Liver (tissue), 8 donors: ENCODE measurements at regions not wholly inside any gene's neighbourhood (a gene's known extent, or its start where the extent isn't known, plus 50 kb on each side); places are given as distances from the start of the nearest gene placed in this dataset.

Experiments
- DNase-seq: peaks from one replicate; pipeline ENCODE4 v3.0.0-alpha.2; 2017; ENCODE audit warnings: low spot score
- H3K27ac ChIP-seq, 2 donors: one replicate each; pipeline ENCODE4 v1.7.0; 2013; ENCODE audit warnings: inconsistent platforms in 2 of 2, low read length in 2 of 2, control low read depth in 1 of 2, low read depth in 1 of 2, mild to moderate bottlenecking in 1 of 2
- H3K27me3 ChIP-seq, 4 donors: one replicate each; pipeline versions ENCODE4 v1.6.1 to v1.7.0; 2013; ENCODE audit warnings: low read length in 3 of 4, inconsistent platforms in 1 of 4, mild to moderate bottlenecking in 1 of 4, moderate library complexity in 1 of 4; ENCODE audit not compliant: control insufficient read depth in 4 of 4, insufficient read depth in 4 of 4
- H3K36me3 ChIP-seq, 4 donors: one replicate each; pipeline versions ENCODE4 v1.6.1 to v1.7.0; 2013; ENCODE audit warnings: low read length in 3 of 4, mild to moderate bottlenecking in 3 of 4, low read depth in 1 of 4, moderate library complexity in 1 of 4; ENCODE audit not compliant: control insufficient read depth in 4 of 4, insufficient read depth in 3 of 4
- H3K4me1 ChIP-seq, 4 donors: one replicate each; pipeline versions ENCODE4 v1.6.1 to v1.7.0; 2013; ENCODE audit warnings: low read length in 3 of 4, mild to moderate bottlenecking in 3 of 4, moderate library complexity in 1 of 4; ENCODE audit not compliant: control insufficient read depth in 4 of 4, insufficient read depth in 4 of 4
- H3K4me3 ChIP-seq, 3 donors: one replicate each; pipeline versions ENCODE4 v1.6.1 to v1.7.0; 2013; ENCODE audit warnings: low read length in 3 of 3, control low read depth in 1 of 3, low read depth in 1 of 3, mild to moderate bottlenecking in 1 of 3
- H3K9ac ChIP-seq, 2 donors: one replicate each; pipeline ENCODE4 v1.7.0; 2013; ENCODE audit warnings: low read length in 2 of 2, mild to moderate bottlenecking in 2 of 2, moderate library complexity in 2 of 2, control low read depth in 1 of 2, low read depth in 1 of 2
- H3K9me3 ChIP-seq, 4 donors: one replicate each; pipeline versions ENCODE4 v1.6.1 to v1.7.0; 2013; ENCODE audit warnings: low read length in 3 of 4; ENCODE audit not compliant: control insufficient read depth in 4 of 4
- EGR1 ChIP-seq, 2 donors: IDR thresholded peaks; 2 replicates each; pipeline ENCODE4 v1.6.1; 2016 to 2018; ENCODE audit warnings: antibody characterized with exemption in 2 of 2, low read depth in 2 of 2
- FOXA1 ChIP-seq: IDR thresholded peaks from 2 replicates; pipeline ENCODE4 v1.6.1; 2016; ENCODE audit warnings: antibody characterized with exemption
- FOXA2 ChIP-seq: IDR thresholded peaks from 2 replicates; pipeline ENCODE4 v1.6.1; 2016; ENCODE audit warnings: antibody characterized with exemption
- GABPA ChIP-seq, 2 donors: IDR thresholded peaks in 1 of 2; conservative IDR thresholded peaks in 1 of 2; 2 replicates each; pipeline ENCODE4 v1.6.1; 2016; ENCODE audit warnings: antibody characterized with exemption in 2 of 2, mild to moderate bottlenecking in 1 of 2, moderate library complexity in 1 of 2
- HNF4A ChIP-seq, 2 donors: conservative IDR thresholded peaks; 2 replicates each; pipeline ENCODE4 v1.6.1; 2016; ENCODE audit warnings: antibody characterized with exemption in 2 of 2, mild to moderate bottlenecking in 2 of 2
- HNF4G ChIP-seq: IDR thresholded peaks from 2 replicates; pipeline ENCODE4 v1.6.1; 2016; ENCODE audit warnings: antibody characterized with exemption
- JUND ChIP-seq, 2 donors: IDR thresholded peaks; 2 replicates each; pipeline ENCODE4 v1.6.1; 2016; ENCODE audit warnings: antibody characterized with exemption in 2 of 2
- NR2F2 ChIP-seq: IDR thresholded peaks from 2 replicates; pipeline ENCODE4 v1.6.1; 2016; ENCODE audit warnings: antibody characterized with exemption
- RXRA ChIP-seq, 2 donors: IDR thresholded peaks; 2 replicates each; pipeline ENCODE4 v1.6.1; 2017 to 2018; ENCODE audit warnings: antibody characterized with exemption in 2 of 2, mild to moderate bottlenecking in 1 of 2
- SP1 ChIP-seq: IDR thresholded peaks from 2 replicates; pipeline ENCODE4 v1.6.1; 2018; ENCODE audit warnings: antibody characterized with exemption, mild to moderate bottlenecking
- TAF1 ChIP-seq: conservative IDR thresholded peaks from 2 replicates; pipeline ENCODE4 v1.6.1; 2016; ENCODE audit warnings: antibody characterized with exemption, mild to moderate bottlenecking
- YY1 ChIP-seq: IDR thresholded peaks from 2 replicates; pipeline ENCODE4 v1.6.1; 2016; ENCODE audit warnings: antibody characterized with exemption, mild to moderate bottlenecking
- WGBS: extraction: QIAGEN DNeasy Blood & Tissue Kit; methylation state at CpG from one replicate; pipeline ENCODE4 v1.1.7; 2013; 5-methylcytosine and 5-hydroxymethylcytosine counted together
- TF ChIP-seq, protein P1 (sequence below): IDR thresholded peaks from 2 replicates; pipeline ENCODE4 v1.6.1; 2016; ENCODE audit warnings: antibody characterized with exemption
- TF ChIP-seq, protein P2 (sequence below): fragments of 150-350 bp; IDR thresholded peaks from 2 replicates; pipeline ENCODE4 v1.5.1; 2017; ENCODE audit warnings: improper control_type of control experiment, low read depth, low read length; ENCODE audit not compliant: missing input control
- TF ChIP-seq, protein P3 (sequence below): IDR thresholded peaks from 2 replicates; pipeline ENCODE4 v1.6.1; 2016; ENCODE audit warnings: antibody characterized with exemption, mild to moderate bottlenecking
- TF ChIP-seq, protein P4 (sequence below): IDR thresholded peaks from 2 replicates; pipeline ENCODE4 v1.6.1; 2016; ENCODE audit warnings: antibody characterized with exemption
- TF ChIP-seq, protein P5 (sequence below): IDR thresholded peaks from 2 replicates; pipeline ENCODE4 v1.6.1; 2016; ENCODE audit warnings: antibody characterized with exemption
- donor health status: healthy.
- donor health status: healthy.
- donor health status: healthy.
- donor health status: healthy.
- donor health status: healthy.

DNA sequence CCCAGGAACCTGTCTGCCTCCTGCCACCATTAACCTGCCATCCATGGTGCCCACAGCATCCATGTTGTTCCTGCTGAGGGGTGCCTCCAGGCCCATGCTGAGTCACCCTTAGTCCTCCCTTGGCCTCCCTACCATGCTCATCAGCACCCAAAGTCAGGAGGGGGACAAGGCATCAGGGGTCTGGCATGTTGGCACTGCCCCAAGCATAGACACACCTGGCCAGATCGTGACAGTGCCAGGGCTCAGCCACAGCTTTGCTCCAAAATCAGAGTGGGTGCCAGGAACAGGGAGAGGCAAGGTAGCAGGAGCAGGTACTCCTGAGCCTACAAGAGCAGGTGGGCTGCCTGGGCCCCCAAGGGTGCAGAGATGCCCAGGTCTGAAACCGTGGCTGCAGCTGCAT is 566.6 kb downstream of the TLE1 start:
- Histone ChIP-seq H3K4me3 (no peak overlapping the region), H3K27me3 (no peaks in the 10 kb centered on the region), H3K9me3 (no peaks in the 10 kb centered on the region), H3K36me3 (no peaks in the 10 kb centered on the region), H3K4me1 (no peaks in the 10 kb centered on the region), H3K9ac (no peak overlapping the region), H3K27ac (no peak overlapping the region)
- DNase-seq, result no peak
- TF ChIP-seq GABPA (IDR thresholded peaks at IDR 0.05 in 1 of 2, conservative IDR thresholded peaks at IDR 0.05 in 1 of 2) (no peak), RXRA (IDR thresholded peaks at IDR 0.05) (no peak), HNF4A (conservative IDR thresholded peaks at IDR 0.05) (no peak), SP1 (no peak), FOXA1 (no peak), JUND (IDR thresholded peaks at IDR 0.05) (no peak), TAF1 (no peak)
- TF ChIP-seq, protein P1, sequence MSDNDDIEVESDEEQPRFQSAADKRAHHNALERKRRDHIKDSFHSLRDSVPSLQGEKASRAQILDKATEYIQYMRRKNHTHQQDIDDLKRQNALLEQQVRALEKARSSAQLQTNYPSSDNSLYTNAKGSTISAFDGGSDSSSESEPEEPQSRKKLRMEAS, result no peak
- TF ChIP-seq, protein P2, sequence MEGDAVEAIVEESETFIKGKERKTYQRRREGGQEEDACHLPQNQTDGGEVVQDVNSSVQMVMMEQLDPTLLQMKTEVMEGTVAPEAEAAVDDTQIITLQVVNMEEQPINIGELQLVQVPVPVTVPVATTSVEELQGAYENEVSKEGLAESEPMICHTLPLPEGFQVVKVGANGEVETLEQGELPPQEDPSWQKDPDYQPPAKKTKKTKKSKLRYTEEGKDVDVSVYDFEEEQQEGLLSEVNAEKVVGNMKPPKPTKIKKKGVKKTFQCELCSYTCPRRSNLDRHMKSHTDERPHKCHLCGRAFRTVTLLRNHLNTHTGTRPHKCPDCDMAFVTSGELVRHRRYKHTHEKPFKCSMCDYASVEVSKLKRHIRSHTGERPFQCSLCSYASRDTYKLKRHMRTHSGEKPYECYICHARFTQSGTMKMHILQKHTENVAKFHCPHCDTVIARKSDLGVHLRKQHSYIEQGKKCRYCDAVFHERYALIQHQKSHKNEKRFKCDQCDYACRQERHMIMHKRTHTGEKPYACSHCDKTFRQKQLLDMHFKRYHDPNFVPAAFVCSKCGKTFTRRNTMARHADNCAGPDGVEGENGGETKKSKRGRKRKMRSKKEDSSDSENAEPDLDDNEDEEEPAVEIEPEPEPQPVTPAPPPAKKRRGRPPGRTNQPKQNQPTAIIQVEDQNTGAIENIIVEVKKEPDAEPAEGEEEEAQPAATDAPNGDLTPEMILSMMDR, result no peak
- 85% methylated on average over 2 of the region's 2 CpGs for WGBS

DNA sequence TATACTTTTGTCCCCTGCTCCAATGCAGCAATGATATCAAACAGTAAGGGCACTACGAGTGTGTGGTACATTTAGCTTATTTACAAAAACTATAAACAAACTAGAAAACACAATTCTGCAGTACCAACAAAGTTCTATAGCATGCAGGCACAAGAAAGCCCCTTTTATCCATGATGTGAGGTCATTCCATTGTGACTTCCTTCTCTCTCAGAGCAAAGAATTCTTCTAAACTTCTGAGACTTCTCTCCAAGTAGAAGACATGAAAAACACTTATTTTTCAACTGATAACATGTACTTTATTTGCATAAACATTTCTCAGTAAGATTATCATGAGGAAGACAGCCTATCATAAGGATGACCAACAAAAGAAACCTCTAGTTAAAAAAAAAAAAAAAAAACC is 569.8 kb downstream of the TLE1 start:
- no peaks in the 10 kb centered on the region for H3K36me3 ChIP-seq
- WGBS, result 79% methylated on average over 1 of the region's 1 CpG

More for the DNA sequence above, 569.8 kb downstream of the TLE1 start:
- TF ChIP-seq YY1 (no peak), RXRA (IDR thresholded peaks at IDR 0.05) (no peak), FOXA1 (no peak), HNF4G (no peak), HNF4A (conservative IDR thresholded peaks at IDR 0.05) (no peak), SP1 (no peak), NR2F2 (no peak), JUND (IDR thresholded peaks at IDR 0.05) (no peak), FOXA2 (no peak), EGR1 (IDR thresholded peaks at IDR 0.05; ENCODE audit: low read depth in 2 of 2) (no peak), TAF1 (no peak), GABPA (IDR thresholded peaks at IDR 0.05 in 1 of 2, conservative IDR thresholded peaks at IDR 0.05 in 1 of 2) (no peak)
- TF ChIP-seq, protein P3, sequence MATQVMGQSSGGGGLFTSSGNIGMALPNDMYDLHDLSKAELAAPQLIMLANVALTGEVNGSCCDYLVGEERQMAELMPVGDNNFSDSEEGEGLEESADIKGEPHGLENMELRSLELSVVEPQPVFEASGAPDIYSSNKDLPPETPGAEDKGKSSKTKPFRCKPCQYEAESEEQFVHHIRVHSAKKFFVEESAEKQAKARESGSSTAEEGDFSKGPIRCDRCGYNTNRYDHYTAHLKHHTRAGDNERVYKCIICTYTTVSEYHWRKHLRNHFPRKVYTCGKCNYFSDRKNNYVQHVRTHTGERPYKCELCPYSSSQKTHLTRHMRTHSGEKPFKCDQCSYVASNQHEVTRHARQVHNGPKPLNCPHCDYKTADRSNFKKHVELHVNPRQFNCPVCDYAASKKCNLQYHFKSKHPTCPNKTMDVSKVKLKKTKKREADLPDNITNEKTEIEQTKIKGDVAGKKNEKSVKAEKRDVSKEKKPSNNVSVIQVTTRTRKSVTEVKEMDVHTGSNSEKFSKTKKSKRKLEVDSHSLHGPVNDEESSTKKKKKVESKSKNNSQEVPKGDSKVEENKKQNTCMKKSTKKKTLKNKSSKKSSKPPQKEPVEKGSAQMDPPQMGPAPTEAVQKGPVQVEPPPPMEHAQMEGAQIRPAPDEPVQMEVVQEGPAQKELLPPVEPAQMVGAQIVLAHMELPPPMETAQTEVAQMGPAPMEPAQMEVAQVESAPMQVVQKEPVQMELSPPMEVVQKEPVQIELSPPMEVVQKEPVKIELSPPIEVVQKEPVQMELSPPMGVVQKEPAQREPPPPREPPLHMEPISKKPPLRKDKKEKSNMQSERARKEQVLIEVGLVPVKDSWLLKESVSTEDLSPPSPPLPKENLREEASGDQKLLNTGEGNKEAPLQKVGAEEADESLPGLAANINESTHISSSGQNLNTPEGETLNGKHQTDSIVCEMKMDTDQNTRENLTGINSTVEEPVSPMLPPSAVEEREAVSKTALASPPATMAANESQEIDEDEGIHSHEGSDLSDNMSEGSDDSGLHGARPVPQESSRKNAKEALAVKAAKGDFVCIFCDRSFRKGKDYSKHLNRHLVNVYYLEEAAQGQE, result no peak
- TF ChIP-seq, protein P4, sequence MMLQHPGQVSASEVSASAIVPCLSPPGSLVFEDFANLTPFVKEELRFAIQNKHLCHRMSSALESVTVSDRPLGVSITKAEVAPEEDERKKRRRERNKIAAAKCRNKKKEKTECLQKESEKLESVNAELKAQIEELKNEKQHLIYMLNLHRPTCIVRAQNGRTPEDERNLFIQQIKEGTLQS, result no peak
- TF ChIP-seq, protein P1, result no peak
- TF ChIP-seq, protein P5, sequence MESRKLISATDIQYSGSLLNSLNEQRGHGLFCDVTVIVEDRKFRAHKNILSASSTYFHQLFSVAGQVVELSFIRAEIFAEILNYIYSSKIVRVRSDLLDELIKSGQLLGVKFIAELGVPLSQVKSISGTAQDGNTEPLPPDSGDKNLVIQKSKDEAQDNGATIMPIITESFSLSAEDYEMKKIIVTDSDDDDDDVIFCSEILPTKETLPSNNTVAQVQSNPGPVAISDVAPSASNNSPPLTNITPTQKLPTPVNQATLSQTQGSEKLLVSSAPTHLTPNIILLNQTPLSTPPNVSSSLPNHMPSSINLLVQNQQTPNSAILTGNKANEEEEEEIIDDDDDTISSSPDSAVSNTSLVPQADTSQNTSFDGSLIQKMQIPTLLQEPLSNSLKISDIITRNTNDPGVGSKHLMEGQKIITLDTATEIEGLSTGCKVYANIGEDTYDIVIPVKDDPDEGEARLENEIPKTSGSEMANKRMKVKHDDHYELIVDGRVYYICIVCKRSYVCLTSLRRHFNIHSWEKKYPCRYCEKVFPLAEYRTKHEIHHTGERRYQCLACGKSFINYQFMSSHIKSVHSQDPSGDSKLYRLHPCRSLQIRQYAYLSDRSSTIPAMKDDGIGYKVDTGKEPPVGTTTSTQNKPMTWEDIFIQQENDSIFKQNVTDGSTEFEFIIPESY, result no peak
- TF ChIP-seq, protein P2, result no peak
- H3K4me3 ChIP-seq, result no peak overlapping the region
- no peaks in the 10 kb centered on the region for H3K9me3 ChIP-seq
- no peaks in the 10 kb centered on the region for H3K4me1 ChIP-seq
- no peak overlapping the region for H3K9ac ChIP-seq
- DNase-seq, result no peak
- no peaks in the 10 kb centered on the region for H3K27me3 ChIP-seq
- H3K27ac ChIP-seq, result no peak overlapping the region
